NCI-H1417 (cell line): ENCODE measurements at regions not wholly inside any gene's neighbourhood (a gene's known extent, or its start where the extent isn't known, plus 50 kb on each side); places are given as distances from the start of the nearest gene placed in this dataset.

Experiments
- DNase-seq, 3 experiments: peaks; one replicate each; lab custom pipeline; 2025; lab: John Stamatoyannopoulos, UW

DNA sequence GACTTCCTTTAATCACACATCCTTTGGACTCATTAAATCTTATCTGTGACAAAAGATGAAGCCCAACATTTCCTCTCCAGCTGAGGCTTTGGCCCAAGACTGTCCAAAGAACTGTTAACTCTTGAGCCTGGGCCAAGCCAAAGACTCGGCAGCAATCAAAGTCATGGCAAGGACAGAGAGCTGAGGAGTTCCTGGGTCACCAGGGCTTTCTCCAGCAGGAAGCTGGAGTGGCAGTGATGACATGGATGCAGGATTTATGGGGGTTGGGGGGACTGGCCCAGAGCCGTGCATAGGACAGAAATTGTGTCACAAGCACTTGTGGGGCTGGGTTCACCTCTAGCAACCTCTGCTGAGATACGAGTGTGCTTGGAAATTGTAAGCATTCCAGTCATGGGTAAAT is 440.3 kb downstream of the PLK2 start:
- DNase-seq = no peak

DNA sequence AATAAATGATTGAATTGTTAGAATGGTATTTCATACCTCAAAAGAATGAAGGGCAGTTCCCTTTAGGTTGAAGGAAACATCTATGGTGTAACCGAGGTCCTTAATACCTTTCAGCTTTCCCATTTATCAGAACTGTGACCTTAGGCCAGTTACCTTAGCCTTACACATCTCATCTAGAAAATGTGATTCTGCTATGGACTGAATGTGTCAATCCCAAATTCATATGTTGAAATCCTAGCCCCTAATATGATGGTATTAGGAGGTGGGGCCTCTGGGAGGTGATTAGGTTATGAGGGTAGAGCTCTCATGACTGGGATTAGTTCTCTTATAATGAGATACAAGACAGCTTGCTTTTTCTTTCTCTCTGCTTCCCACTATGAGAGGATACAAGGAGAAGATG is 441.9 kb downstream of the PLK2 start:
- no peak for DNase-seq

DNA sequence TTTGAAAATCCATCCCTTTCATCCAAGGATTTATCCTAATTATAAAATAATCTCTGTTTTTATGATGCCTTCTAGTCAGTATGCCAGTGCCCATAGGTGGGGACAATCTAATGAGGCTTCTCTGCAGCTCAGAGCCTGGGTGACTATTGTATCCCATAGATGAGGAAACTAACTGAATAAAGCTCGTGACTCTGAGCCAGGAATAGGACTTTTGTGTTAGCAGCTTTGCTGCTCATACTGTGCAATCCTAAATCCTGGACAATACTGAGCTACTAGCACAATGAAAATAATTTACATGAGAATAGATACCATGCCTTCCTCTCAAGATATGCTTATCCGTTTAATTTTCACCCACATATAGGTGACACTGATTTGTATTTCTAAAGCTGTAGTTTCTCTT is 443.0 kb downstream of the PLK2 start:
- no peak for DNase-seq

DNA sequence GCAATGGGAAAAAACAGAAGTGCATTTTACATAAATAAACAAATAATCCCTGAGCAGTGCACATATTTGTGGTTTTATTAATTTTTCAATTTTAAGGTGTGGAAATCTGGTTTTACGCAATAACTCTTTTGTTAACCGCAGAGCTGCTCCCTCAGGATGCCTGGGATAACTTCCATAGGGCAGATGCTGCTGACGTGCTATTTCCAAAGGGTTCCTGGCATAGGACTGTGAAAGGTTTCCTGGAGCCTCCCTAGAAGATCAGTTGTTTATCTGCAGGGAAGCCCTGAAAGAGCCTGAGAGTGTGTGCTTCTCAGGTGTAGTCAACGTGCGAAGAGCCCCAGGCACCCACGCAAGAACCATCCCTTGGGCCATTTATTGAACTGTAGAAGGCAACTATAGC is 443.5 kb downstream of the PLK2 start:
- DNase-seq = no peak

GRCh38 chr5:58015175-58015574 is 444.7 kb downstream of the PLK2 start:
- DNase-seq = no peak

GRCh38 chr5:58013542-58014258 is 446.2 kb downstream of the PLK2 start:
- DNase-seq = no peak

DNA sequence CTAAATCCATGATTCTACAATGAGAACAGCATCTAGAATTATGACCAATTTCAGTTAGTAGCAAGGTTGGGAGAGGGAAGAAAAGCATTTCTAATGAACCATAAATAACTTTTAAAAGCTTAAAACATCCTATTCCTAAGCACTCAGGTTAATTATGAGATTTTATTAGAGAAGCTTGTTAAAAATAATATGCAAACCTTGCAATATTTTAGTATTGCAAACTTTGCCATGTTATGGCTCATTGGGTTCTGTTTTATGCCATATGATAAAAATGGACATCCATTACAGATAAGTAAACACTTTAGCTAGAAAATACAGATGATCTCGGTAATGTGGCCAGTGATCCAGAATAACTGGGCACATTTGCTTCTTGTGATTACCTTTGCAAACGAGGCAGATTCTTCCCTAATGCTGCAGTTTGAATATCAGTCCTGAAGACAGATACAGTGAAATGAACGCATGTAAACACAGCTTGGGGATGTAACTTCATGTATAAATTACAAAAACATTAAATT is 447.0 kb downstream of the PLK2 start:
- no peak for DNase-seq

- DNase-seq = no peak
Observed at GRCh38 chr5:58012102-58012501, 447.8 kb downstream of the PLK2 start.

- DNase-seq = no peak
Observed at GRCh38 chr5:58011301-58011700, 448.6 kb downstream of the PLK2 start.

GRCh38 chr5:58009754-58010153 is 450.1 kb downstream of the PLK2 start:
- peak in 2 of 3 experiments; percentile 0 to 26 for DNase-seq

DNA sequence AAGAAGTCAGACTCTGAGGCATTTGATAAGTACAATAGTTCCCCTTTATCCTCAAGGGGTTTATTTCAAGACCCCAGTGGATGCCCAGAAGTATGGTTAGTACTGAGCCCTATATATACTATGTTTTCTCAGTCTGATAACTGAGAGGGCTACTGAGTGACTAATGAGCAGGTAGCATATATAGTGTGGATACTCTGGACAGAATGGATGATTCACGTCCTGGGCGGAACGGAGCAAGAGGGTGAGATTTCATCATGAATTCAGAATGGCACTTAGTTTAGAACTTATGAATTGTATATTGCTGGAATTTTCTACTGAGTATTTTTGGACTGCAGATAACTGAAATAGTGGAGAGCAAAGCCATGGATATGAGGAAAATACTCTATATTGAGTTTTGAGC is 457.6 kb downstream of the PLK2 start:
- no peak for DNase-seq

GRCh38 chr5:57993866-57994265 is 466.0 kb downstream of the PLK2 start:
- DNase-seq = no peak

GRCh38 chr5:57989378-57989777 is 470.5 kb downstream of the PLK2 start:
- DNase-seq = no peak

DNA sequence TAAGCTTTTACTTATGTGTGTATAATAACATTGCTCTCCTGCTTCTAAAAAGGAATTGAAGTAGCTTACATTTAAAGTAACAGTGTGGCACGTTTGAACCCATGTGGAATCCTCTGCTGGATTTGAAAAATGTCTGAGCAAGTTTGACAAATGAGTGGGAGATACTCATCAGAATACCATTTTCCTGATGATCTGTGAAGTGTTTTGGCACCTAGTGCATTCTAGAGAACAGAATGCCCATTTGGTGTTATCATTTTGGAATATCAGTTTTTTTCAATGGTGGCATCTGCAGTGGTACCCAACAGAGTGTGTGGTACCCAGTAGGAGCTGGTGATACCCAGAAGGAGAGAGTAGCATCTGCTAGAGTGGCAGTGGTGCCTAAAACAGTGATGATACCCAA is 471.1 kb downstream of the PLK2 start:
- DNase-seq = no peak

DNA sequence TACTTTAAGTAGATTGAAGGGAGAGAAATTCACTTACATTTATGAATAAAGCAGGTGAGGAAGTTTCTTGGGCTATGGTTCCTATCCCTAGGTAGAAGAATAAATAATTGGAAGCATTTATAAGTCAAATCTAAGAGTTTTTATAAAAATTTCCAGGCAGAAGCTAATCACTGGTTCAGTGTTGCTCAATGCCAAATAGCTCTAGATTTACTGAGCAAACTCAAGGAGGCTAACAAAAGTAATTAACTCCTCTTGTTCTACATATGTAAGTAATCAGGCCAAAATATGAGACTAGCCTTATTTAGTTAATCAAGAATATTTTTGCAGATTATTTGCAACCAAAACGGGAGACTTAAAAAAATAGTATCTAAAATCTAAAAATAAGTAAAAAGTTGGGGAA is 472.3 kb downstream of the PLK2 start:
- DNase-seq = no peak

- DNase-seq = peak in 1 of 3 experiments; percentile 1
Observed at GRCh38 chr5:57986761-57987341, 473.0 kb downstream of the PLK2 start.

- no peak for DNase-seq
Observed at GRCh38 chr5:57983426-57983825, 476.5 kb downstream of the PLK2 start.

- DNase-seq = no peak
Observed at GRCh38 chr5:57979671-57980070, 480.2 kb downstream of the PLK2 start.

GRCh38 chr5:57976506-57976905 is 483.4 kb downstream of the PLK2 start:
- no peak for DNase-seq

GRCh38 chr5:57972099-57972498 is 487.8 kb downstream of the PLK2 start:
- DNase-seq = peak in 1 of 3 experiments; percentile 0

GRCh38 chr5:57960569-57960968 is 478.0 kb upstream of the ACTBL2 start:
- DNase-seq = no peak

DNA sequence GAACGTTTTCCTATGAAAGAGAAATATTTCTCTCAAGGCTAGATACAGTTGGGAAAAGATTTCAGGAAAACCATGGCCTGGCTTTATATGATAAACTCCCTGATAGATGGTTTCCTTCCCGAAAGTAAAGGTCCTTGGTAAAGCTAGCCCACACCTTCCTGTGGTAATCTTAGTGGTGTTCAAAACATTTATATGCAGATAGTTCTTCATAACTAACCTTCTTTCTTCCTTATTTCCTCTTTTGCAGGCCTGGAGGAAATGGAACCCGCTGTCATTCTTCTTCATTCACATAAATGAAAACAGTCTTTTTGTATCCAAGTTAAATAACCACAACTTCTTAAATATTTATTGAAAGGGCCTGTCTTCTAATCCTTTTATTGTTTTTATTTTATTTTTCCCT is 474.0 kb upstream of the ACTBL2 start:
- DNase-seq = no peak

DNA sequence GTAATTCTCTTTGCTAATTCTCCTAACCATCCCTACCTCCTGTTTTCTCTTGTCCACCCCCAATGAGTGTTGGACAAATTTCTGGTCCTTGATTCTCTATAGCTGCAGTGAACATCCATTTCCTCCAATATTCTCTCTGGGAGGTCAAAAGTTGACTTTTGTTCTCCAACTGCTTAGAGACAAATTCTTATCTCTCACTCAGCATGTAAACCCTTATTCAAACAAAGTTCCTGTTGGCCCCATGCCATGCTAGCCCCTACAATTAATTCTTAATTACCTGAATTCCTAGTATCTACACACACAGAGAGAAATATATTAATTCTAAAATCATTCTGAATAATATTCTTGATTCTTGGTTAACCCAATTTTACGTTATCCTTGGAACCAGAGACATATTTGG is 472.9 kb upstream of the ACTBL2 start:
- DNase-seq = no peak

- DNase-seq = no peak
Observed at GRCh38 chr5:57953792-57954191, 471.2 kb upstream of the ACTBL2 start.
